ENCODE measurements at regions not wholly inside any gene's neighbourhood (a gene's known extent, or its start where the extent isn't known, plus 50 kb on each side); places are given as distances from the start of the nearest gene placed in this dataset.

DNA sequence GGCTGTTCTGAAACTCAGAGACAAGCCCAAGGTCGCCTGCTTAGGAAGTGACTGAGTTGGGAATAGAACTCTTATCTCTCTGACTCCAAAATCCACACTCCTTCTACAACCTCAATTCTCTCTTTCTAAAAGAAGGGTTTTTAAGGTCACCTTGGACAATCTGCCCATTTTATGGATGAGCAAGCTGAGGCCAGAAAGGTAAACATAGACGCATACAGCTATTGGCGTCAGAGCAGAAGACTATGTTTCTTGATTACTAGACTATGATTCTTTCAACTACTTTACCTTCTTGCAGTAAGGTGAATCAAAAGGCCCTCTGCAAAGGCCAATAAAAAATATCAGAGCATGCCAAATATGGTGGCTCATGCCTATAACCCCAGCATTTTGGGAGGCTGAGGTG lies 276.6 kb downstream of the CLIC5 start:
- TF ChIP-seq, protein P1, sequence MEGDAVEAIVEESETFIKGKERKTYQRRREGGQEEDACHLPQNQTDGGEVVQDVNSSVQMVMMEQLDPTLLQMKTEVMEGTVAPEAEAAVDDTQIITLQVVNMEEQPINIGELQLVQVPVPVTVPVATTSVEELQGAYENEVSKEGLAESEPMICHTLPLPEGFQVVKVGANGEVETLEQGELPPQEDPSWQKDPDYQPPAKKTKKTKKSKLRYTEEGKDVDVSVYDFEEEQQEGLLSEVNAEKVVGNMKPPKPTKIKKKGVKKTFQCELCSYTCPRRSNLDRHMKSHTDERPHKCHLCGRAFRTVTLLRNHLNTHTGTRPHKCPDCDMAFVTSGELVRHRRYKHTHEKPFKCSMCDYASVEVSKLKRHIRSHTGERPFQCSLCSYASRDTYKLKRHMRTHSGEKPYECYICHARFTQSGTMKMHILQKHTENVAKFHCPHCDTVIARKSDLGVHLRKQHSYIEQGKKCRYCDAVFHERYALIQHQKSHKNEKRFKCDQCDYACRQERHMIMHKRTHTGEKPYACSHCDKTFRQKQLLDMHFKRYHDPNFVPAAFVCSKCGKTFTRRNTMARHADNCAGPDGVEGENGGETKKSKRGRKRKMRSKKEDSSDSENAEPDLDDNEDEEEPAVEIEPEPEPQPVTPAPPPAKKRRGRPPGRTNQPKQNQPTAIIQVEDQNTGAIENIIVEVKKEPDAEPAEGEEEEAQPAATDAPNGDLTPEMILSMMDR (IDR thresholded peaks at IDR 0.05; ENCODE audit: low read depth, low read length), result no peak

DNA sequence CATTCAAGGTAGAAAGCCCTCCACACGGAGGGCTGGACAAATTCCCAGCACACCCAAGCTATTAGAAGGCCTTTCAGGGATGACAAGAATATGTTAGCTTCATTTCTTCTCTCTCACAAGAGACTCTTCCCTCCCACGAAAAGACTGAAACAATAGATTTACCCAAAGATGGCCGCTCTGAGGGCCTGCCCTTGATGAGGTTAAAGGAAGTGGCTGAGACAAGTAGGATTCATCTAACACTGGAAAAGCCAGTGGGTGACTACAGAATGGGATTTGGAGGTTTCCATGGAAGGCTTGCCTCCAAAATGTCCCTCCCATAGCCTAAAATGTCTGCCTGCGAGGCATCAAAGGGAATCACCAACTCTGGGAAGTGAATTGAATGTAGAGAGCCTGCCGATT lies 277.6 kb downstream of the CLIC5 start:
- no peak overlapping the region for H3K4me3 ChIP-seq (ENCODE audit: low read depth, low read length)
- TF ChIP-seq, protein P1 (IDR thresholded peaks at IDR 0.05; ENCODE audit: low read depth, low read length), result no peak

More for the DNA sequence above, 276.6 kb downstream of the CLIC5 start:
- H3K4me3 ChIP-seq (ENCODE audit: low read depth, low read length), result no peak overlapping the region

DNA sequence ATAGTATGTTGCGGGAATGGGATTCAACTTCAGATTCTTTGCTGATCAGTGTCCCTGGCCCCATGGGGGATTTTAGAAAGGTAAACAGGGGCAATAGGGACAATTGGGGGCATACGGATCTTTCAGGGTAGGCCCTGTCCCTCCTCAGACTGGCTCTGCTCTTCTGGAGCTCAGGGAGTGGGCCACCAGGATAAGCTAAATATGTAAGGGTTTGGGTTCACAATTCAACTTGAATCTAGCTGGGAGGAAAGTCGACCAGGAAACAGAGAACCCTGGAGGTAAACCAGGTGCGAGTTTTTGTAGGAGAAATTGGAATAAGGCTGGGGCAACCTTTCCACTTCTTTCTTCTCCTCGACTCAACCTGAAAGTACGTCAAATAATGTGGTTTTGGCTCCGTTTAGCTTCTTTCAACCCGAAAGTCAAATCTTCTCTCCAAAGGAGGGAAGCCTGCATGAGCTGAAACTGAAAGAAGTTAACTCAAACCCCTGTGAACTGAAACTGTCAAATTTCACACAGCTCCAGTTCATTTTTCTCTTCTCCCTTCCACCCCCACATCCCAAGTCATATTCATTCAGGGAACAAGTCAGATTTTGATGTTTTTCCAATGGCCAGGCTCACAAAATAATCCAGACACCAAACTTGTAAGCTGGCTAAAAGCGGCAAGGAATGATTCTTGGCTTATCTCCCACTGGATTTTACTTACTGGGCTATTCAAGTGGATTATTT lies 278.2 kb downstream of the CLIC5 start:
- TF ChIP-seq, protein P1 (IDR thresholded peaks at IDR 0.05; ENCODE audit: low read depth, low read length), result no peak
- H3K4me3 ChIP-seq (ENCODE audit: low read depth, low read length), result no peak overlapping the region

DNA sequence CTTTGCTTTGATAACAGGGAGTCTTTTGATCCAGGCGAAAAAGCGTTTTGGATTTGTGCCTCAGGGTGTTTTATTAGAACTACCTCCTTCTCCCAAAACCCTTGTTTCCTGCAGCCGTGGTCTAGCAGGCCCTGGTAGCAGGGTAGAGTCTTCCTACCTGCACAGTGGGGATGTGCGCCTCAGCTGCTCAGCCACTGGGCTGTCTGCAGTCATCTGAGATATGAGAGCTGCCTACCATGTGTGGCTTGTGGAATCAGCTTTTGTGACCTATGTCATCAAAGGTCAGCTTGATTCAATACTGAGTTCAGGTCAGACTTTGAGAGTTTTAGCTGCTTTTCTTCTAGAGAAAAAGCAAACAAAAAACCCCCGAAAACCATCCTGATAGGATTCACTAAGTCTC lies 279.5 kb downstream of the CLIC5 start:
- TF ChIP-seq, protein P1 (IDR thresholded peaks at IDR 0.05; ENCODE audit: low read depth, low read length), result no peak
- H3K4me3 ChIP-seq (ENCODE audit: low read depth, low read length), result no peak overlapping the region

DNA sequence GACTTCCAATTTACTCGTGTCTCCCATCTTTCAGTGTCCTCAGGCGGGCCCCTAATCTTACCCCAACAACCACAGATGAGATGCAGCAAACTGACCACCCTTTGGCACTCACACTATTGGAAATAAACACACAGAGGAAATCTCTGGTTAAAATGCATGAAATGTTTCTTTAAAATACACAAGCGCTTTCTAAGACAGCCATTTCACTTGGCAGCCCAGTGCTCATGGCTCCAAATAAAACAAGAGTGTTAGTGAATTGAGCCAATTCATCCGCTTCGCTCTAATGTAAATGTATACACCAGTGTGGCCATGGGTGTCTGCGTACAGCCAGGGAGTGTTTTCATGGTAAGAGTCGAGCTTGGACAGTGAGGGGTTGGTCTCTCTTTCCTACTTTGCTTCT lies 282.9 kb downstream of the CLIC5 start:
- H3K4me3 ChIP-seq (ENCODE audit: low read depth, low read length), result no peak overlapping the region
- TF ChIP-seq, protein P1 (IDR thresholded peaks at IDR 0.05; ENCODE audit: low read depth, low read length), result no peak

DNA sequence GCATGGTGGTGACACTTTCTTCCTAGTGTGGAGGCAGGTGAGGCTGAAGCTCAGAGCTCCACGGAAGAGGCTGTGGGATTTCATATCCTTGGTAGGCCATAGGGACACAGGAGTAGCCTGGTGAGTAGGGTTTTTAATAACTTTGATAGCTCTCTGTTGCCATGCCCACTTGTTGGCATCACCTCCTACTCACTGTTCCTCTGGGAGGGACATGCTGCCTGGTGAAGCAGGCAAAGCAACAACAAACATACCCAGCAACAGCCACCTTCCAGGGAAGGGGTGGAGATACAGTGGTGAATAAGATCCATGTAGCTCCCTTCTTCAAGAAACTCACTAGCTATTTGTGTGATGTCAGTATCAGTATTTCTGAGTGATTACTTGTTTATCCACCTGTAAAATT lies 285.4 kb downstream of the CLIC5 start:
- TF ChIP-seq, protein P1 (IDR thresholded peaks at IDR 0.05; ENCODE audit: low read depth, low read length), result no peak
- H3K4me3 ChIP-seq (ENCODE audit: low read depth, low read length), result no peak overlapping the region

DNA sequence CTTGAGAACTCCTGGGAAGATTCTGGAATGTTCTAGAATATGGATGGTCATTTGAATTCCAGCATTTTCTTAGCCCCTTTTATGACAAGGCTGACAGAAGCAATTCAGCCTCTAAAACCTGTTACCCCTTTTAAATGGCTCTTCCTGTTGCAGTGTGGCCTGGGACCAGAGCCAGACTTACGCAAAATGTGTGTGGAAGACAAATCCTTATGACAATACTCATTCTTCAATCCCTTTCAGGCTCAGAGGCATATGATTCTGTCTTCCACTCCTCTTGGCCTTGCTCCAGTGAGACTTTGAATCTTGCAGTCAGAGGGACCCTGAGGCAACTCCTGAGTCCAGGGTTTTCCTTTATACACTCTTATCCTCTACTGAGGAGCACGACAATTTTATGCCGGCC lies 287.0 kb downstream of the CLIC5 start:
- H3K4me3 ChIP-seq (ENCODE audit: low read depth, low read length), result no peak overlapping the region

More for the DNA sequence above, 287.0 kb downstream of the CLIC5 start:
- TF ChIP-seq, protein P1 (IDR thresholded peaks at IDR 0.05; ENCODE audit: low read depth, low read length), result no peak

All from WI38 (cell line).